ENCODE measurements at regions not wholly inside any gene's neighbourhood (a gene's known extent, or its start where the extent isn't known, plus 50 kb on each side); places are given as distances from the start of the nearest gene placed in this dataset.

GRCh38 chr17:79521225-79521624, 89.6 kb downstream of the RBFOX3 start:
- Histone ChIP-seq H3K9ac (ENCODE audit: low read depth in 2 of 2, low read length in 2 of 2) (no peak overlapping the region), H3K27ac (no peak overlapping the region), H3K9me3 (no peaks in the 10 kb centered on the region), H3K4me1 (no peaks in the 10 kb centered on the region), H3K36me3 (no peaks in the 10 kb centered on the region), H3K27me3 (no peaks in the 10 kb centered on the region), H3K4me3 (no peak overlapping the region)
- no peak for TF ChIP-seq CTCF (IDR thresholded peaks at IDR 0.05)
- DNase-seq: no peak
- intact Hi-C loops (cut with DNase I): no loop called here

GRCh38 chr17:79520167-79521165, 90.4 kb downstream of the RBFOX3 start:
- intact Hi-C loops (cut with DNase I): no loop called here
- H3K27ac ChIP-seq: no peak overlapping the region
- H3K9me3 ChIP-seq: no peaks in the 10 kb centered on the region
- no peak for TF ChIP-seq CTCF (IDR thresholded peaks at IDR 0.05)
- DNase-seq: no peak
- no peaks in the 10 kb centered on the region for H3K27me3 ChIP-seq
- H3K4me1 ChIP-seq: no peaks in the 10 kb centered on the region
- H3K36me3 ChIP-seq: no peaks in the 10 kb centered on the region
- no peak overlapping the region for H3K9ac ChIP-seq (ENCODE audit: low read depth in 2 of 2, low read length in 2 of 2)
- no peak overlapping the region for H3K4me3 ChIP-seq

- no peak for TF ChIP-seq CTCF (IDR thresholded peaks at IDR 0.05)
- Histone ChIP-seq H3K36me3 (no peaks in the 10 kb centered on the region), H3K27ac (no peak overlapping the region), H3K4me1 (no peaks in the 10 kb centered on the region), H3K9me3 (no peaks in the 10 kb centered on the region), H3K27me3 (no peaks in the 10 kb centered on the region), H3K4me3 (no peak overlapping the region), H3K9ac (ENCODE audit: low read depth in 2 of 2, low read length in 2 of 2) (no peak overlapping the region)
- intact Hi-C loops (cut with DNase I): no loop called here
- DNase-seq: no peak
Observed at GRCh38 chr17:79519601-79520000, 91.2 kb downstream of the RBFOX3 start.

- H3K4me3 ChIP-seq: no peak overlapping the region
- intact Hi-C loops (cut with DNase I): no loop called here
- H3K4me1 ChIP-seq: no peaks in the 10 kb centered on the region
- H3K9ac ChIP-seq (ENCODE audit: low read depth in 2 of 2, low read length in 2 of 2): no peak overlapping the region
- H3K27me3 ChIP-seq: no peaks in the 10 kb centered on the region
- no peaks in the 10 kb centered on the region for H3K9me3 ChIP-seq
- no peak overlapping the region for H3K27ac ChIP-seq
- no peak for TF ChIP-seq CTCF (IDR thresholded peaks at IDR 0.05)
- no peak for DNase-seq
- H3K36me3 ChIP-seq: no peaks in the 10 kb centered on the region
Observed at GRCh38 chr17:79518585-79519523, 92.0 kb downstream of the RBFOX3 start.

GRCh38 chr17:79517827-79518584, 92.8 kb downstream of the RBFOX3 start:
- H3K27me3 ChIP-seq: no peaks in the 10 kb centered on the region
- H3K4me3 ChIP-seq: no peak overlapping the region
- intact Hi-C loops (cut with DNase I): no loop called here
- no peak for TF ChIP-seq CTCF (IDR thresholded peaks at IDR 0.05)
- no peaks in the 10 kb centered on the region for H3K36me3 ChIP-seq
- H3K27ac ChIP-seq: no peak overlapping the region
- no peaks in the 10 kb centered on the region for H3K9me3 ChIP-seq
- H3K4me1 ChIP-seq: no peaks in the 10 kb centered on the region
- no peak for DNase-seq
- no peak overlapping the region for H3K9ac ChIP-seq (ENCODE audit: low read depth in 2 of 2, low read length in 2 of 2)
